ENCODE measurements at regions not wholly inside any gene's neighbourhood (a gene's known extent, or its start where the extent isn't known, plus 50 kb on each side); places are given as distances from the start of the nearest gene placed in this dataset.

GRCh38 chr3:193981504-193981903 is 154.4 kb upstream of the HES1 start:
- no peaks in the 10 kb centered on the region for H3K36me3 ChIP-seq (replicated peaks in 1 of 2)
- intact Hi-C loops (cut with DNase I), result no loop called here
- no peaks in the 10 kb centered on the region for H3K9me3 ChIP-seq (replicated peaks in 1 of 3)
- peak overlapping the region in 1 of 5 donors; percentile 1 for H3K27ac ChIP-seq
- no peak overlapping the region for H3K4me3 ChIP-seq
- H3K27me3 ChIP-seq, result no peaks in the 10 kb centered on the region
- TF ChIP-seq POLR2A (IDR thresholded peaks at IDR 0.05), result no peak
- TF ChIP-seq, protein P1, sequence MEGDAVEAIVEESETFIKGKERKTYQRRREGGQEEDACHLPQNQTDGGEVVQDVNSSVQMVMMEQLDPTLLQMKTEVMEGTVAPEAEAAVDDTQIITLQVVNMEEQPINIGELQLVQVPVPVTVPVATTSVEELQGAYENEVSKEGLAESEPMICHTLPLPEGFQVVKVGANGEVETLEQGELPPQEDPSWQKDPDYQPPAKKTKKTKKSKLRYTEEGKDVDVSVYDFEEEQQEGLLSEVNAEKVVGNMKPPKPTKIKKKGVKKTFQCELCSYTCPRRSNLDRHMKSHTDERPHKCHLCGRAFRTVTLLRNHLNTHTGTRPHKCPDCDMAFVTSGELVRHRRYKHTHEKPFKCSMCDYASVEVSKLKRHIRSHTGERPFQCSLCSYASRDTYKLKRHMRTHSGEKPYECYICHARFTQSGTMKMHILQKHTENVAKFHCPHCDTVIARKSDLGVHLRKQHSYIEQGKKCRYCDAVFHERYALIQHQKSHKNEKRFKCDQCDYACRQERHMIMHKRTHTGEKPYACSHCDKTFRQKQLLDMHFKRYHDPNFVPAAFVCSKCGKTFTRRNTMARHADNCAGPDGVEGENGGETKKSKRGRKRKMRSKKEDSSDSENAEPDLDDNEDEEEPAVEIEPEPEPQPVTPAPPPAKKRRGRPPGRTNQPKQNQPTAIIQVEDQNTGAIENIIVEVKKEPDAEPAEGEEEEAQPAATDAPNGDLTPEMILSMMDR (IDR thresholded peaks at IDR 0.05), result no peak
- DNase-seq, result no peak
- no peaks in the 10 kb centered on the region for H3K4me1 ChIP-seq (replicated peaks in 1 of 2)
- WGBS, 4 donors, result 83 to 97% (median 86%) methylated on average over 4 of the region's 4 CpGs

- peak overlapping the region in 1 of 5 donors; percentile 1 for H3K27ac ChIP-seq
- H3K27me3 ChIP-seq, result no peaks in the 10 kb centered on the region
- no peak overlapping the region for H3K4me3 ChIP-seq
- intact Hi-C loops (cut with DNase I), result no loop called here
- no peaks in the 10 kb centered on the region for H3K36me3 ChIP-seq (replicated peaks in 1 of 2)
- no peaks in the 10 kb centered on the region for H3K9me3 ChIP-seq (replicated peaks in 1 of 3)
- peak in 3 of 7 donors; percentile 25 to 51 (median 50) for DNase-seq
- 42 to 77% (median 65%) methylated on average over 2 to 11 of the region's 11 CpGs for WGBS, 4 donors
- H3K4me1 ChIP-seq (replicated peaks in 1 of 2), result no peaks in the 10 kb centered on the region
- no peak for TF ChIP-seq POLR2A (IDR thresholded peaks at IDR 0.05)
- TF ChIP-seq, protein P1 (IDR thresholded peaks at IDR 0.05), result no peak
Observed at GRCh38 chr3:193982258-193982659, 153.7 kb upstream of the HES1 start.

- 70 to 83% (median 78%) methylated on average over 7 of the region's 7 CpGs for WGBS, 4 donors
- Histone ChIP-seq H3K27me3 (no peaks in the 10 kb centered on the region), H3K4me1 (replicated peaks in 1 of 2) (no peaks in the 10 kb centered on the region), H3K4me3 (no peak overlapping the region), H3K9me3 (replicated peaks in 1 of 3) (no peaks in the 10 kb centered on the region), H3K36me3 (replicated peaks in 1 of 2) (no peaks in the 10 kb centered on the region), H3K27ac (no peak overlapping the region)
- TF ChIP-seq POLR2A (IDR thresholded peaks at IDR 0.05), result no peak
- TF ChIP-seq, protein P1 (IDR thresholded peaks at IDR 0.05), result no peak
- intact Hi-C loops (cut with DNase I), result no loop called here
- DNase-seq, result no peak
Observed at GRCh38 chr3:193983846-193984818, 151.8 kb upstream of the HES1 start.

- Histone ChIP-seq H3K36me3 (replicated peaks in 1 of 2) (no peaks in the 10 kb centered on the region), H3K4me1 (replicated peaks in 1 of 2) (no peaks in the 10 kb centered on the region), H3K27me3 (no peaks in the 10 kb centered on the region), H3K4me3 (no peak overlapping the region), H3K27ac (no peak overlapping the region), H3K9me3 (replicated peaks in 1 of 3) (no peaks in the 10 kb centered on the region)
- TF ChIP-seq, protein P1 (IDR thresholded peaks at IDR 0.05), result no peak
- no peak for TF ChIP-seq POLR2A (IDR thresholded peaks at IDR 0.05)
- intact Hi-C loops (cut with DNase I), result no loop called here
- DNase-seq, result no peak
- WGBS, 4 donors, result 57 to 80% (median 72%) methylated on average over 6 of the region's 6 CpGs
Observed at GRCh38 chr3:193984876-193985275, 151.1 kb upstream of the HES1 start.

Data from adrenal gland (tissue), 9 donors.